ENCODE measurements at regions not wholly inside any gene's neighbourhood (a gene's known extent, or its start where the extent isn't known, plus 50 kb on each side); places are given as distances from the start of the nearest gene placed in this dataset.

DNA sequence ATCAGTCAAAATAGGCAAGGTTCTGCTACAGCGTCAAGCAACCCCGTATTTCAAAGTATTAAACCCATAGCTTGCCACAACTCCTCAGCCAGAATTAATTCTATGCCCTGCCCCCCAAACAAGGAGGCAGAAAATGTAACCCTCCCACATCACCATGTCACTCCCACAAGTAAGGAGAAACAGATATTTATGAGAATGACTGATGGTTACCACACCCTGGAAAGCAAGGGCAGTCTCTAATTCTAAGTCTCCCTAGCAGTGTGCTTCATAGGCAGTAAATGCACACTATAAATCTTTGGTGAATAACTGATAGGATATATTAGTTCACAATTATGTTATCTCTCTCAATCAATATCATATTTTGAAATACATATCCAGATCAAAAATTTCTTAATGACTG lies 228.0 kb upstream of the SLC14A2 start:
- Histone ChIP-seq H2BK5ac (ENCODE audit: low read depth, low read length, poor library complexity, severe bottlenecking) (no peak overlapping the region), H3K56ac (ENCODE audit: extremely low read depth, insufficient read depth, low read length) (no peak overlapping the region), H3K4me3 (ENCODE audit: insufficient read depth, low read depth, low read length) (no peak overlapping the region), H4K20me1 (ENCODE audit: insufficient read depth, low read length) (no peaks in the 10 kb centered on the region), H3K27me3 (ENCODE audit: control insufficient read depth, insufficient read depth, low read length) (peaks cover 7% of the 10 kb centered on the region; the same call in 1 of the 2 replicates), H2BK120ac (ENCODE audit: low read depth, low read length) (no peak overlapping the region), H4K91ac (ENCODE audit: insufficient read depth, low read depth, low read length) (no peak overlapping the region), H3K23ac (ENCODE audit: low read depth, low read length) (no peak overlapping the region), H4K5ac (ENCODE audit: low read depth, low read length) (no peak overlapping the region), H2AK9ac (replicated peaks; ENCODE audit: low read depth, low read length, poor library complexity) (no peak overlapping the region), H3K9me3 (ENCODE audit: control insufficient read depth, insufficient read depth, low read length) (no peaks in the 10 kb centered on the region), H4K8ac (ENCODE audit: low read depth in 2 of 2, low read length in 2 of 2) (no peak overlapping the region), H3K18ac (ENCODE audit: low read depth, low read length) (no peak overlapping the region), H3K9ac (ENCODE audit: low read depth, low read length) (no peak overlapping the region), H2BK15ac (ENCODE audit: low read depth, low read length) (no peak overlapping the region), H3K4ac (ENCODE audit: low read depth, low read length) (no peak overlapping the region), H2BK20ac (ENCODE audit: low read depth, low read length) (no peak overlapping the region), H3K9me1 (ENCODE audit: insufficient read depth, low read length) (no peaks in the 10 kb centered on the region), H3K79me1 (ENCODE audit: low read depth in 1 of 2, low read length in 2 of 2) (no peaks in the 10 kb centered on the region), H3K14ac (replicated peaks; ENCODE audit: low read depth, low read length) (no peak overlapping the region), H3K27ac (ENCODE audit: insufficient read depth, low read length) (no peak overlapping the region), H2AK5ac (ENCODE audit: low read depth, low read length) (no peak overlapping the region), H3K4me1 (ENCODE audit: control insufficient read depth, insufficient read depth, low read length) (no peaks in the 10 kb centered on the region; the same call in 1 of the 2 replicates), H2AFZ (replicated peaks; ENCODE audit: low read length, poor library complexity) (no peak overlapping the region), H3K4me2 (ENCODE audit: low read depth, low read length) (no peak overlapping the region), H3K36me3 (ENCODE audit: control insufficient read depth, insufficient read depth, low read length) (no peaks in the 10 kb centered on the region)
- no TSS peak for BruUV-seq (replicated peaks)
- DNase-seq: no peak
- no peak for ATAC-seq (ENCODE audit: low read depth)
- ChIA-PET POLR2A (ENCODE audit: unreplicated experiment) (no interaction called here), CTCF (no interaction called here)
- TF ChIP-seq RCOR1 (IDR thresholded peaks at IDR 0.05; ENCODE audit: insufficient replicate concordance, low read length) (no peak), FOS (IDR thresholded peaks at IDR 0.05; ENCODE audit: low read depth, low read length) (no peak), MAFK (IDR thresholded peaks at IDR 0.05; ENCODE audit: low read depth, low read length) (no peak)
- intact Hi-C loops (cut with micrococcal nuclease) (loop anchor here (2.0 to 10.0 kb wide), 5 partner anchors 172 to 1765 kb away; no protein-coding TSS in a partner anchor), in situ Hi-C loops (cut with MboI; ENCODE audit: low sequenced_read_pairs) (loop anchor here (25.0 kb wide), 1 partner anchor 1750 kb away; no protein-coding TSS in a partner anchor), dilution Hi-C loops (cut with HindIII; ENCODE audit: low sequenced_read_pairs, unreplicated experiment) (no loop called here)
- WGBS, 2 experiments (ENCODE audit: extremely low coverage in 2 of 2, insufficient read length in 1 of 2): no CpG with 5 or more reads among the region's 2 CpGs

Measured in IMR-90 (cell line).